ENCODE measurements at regions not wholly inside any gene's neighbourhood (a gene's known extent, or its start where the extent isn't known, plus 50 kb on each side); places are given as distances from the start of the nearest gene placed in this dataset.
"Not testable (repeated sequence)": the region's sequence is repeated elsewhere in the genome, so short reads cannot be mapped to it uniquely, and the experiment has no call there.

DNA sequence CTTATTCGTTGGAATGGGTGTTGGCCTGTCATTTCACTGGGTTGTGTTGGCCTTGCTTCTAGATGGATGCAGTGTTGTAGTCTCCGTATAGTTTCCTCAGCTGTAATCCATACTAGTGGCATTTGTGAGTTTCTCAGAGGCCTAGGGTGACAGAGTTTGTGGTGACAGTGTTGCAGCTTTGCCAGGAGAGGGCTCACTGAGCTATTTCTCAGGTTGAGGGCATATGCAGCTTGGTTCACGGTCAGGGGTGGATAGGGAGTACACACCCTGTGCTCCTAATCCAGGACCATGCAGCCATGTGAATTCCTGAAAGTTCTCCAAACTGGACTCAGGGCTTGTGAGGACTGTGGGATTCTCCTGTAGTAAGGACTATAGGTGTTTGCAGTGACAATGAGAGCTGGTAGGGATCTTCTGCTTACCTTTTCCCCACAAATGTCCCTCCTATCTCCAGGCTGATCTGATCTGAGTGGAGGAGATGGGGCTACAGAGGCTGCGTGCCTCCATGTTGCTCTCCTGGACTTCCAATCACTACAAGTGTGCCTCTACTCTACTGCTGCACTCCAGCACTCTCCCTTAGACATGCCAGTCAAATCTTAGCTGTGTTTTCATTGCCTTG lies 229.0 kb downstream of the STK31 start:
- Histone ChIP-seq H2BK5ac (ENCODE audit: low read depth, low read length, poor library complexity, severe bottlenecking) (no peak overlapping the region), H2AK5ac (ENCODE audit: low read length, severe bottlenecking) (no peak overlapping the region), H3K14ac (ENCODE audit: low read length in 2 of 2) (no peak overlapping the region), H3K79me1 (replicated peaks; ENCODE audit: low read length, poor library complexity, severe bottlenecking) (no peaks in the 10 kb centered on the region), H3K18ac (ENCODE audit: low read depth in 1 of 2, low read length in 2 of 2) (peak overlapping the region; percentile 67 to 68), H2BK15ac (ENCODE audit: low read depth, poor library complexity, severe bottlenecking) (peak overlapping the region; percentile 44), H4K91ac (ENCODE audit: low read length) (peak overlapping the region; percentile 60), H3K23ac (ENCODE audit: low read length in 2 of 2) (no peak overlapping the region), H4K8ac (ENCODE audit: low read length) (no peak overlapping the region), H3K4ac (ENCODE audit: low read depth in 1 of 2, low read length in 2 of 2) (peak overlapping the region in 1 of 2 experiments; percentile 62), H3K36me3 (ENCODE audit: control insufficient read depth in 1 of 2, insufficient read depth in 2 of 2, low read depth in 1 of 2, low read length in 2 of 2) (no peaks in the 10 kb centered on the region), H2BK120ac (ENCODE audit: low read depth, low read length) (no peak overlapping the region), H2BK12ac (ENCODE audit: low read length in 2 of 2) (peak overlapping the region; percentile 62 to 93), H3K4me3 (ENCODE audit: insufficient read depth in 1 of 2, low read depth in 1 of 2, low read length in 2 of 2) (no peak overlapping the region), H3K9ac (ENCODE audit: low read length) (no peak overlapping the region), H3K9me3 (ENCODE audit: control insufficient read depth, low read length) (peaks cover 5% of the 10 kb centered on the region), H2AFZ (ENCODE audit: low read depth, low read length) (no peak overlapping the region), H3K4me1 (ENCODE audit: control insufficient read depth, insufficient read depth, low read depth, low read length) (no peaks in the 10 kb centered on the region), H3K4me2 (ENCODE audit: low read length, poor library complexity, severe bottlenecking) (no peak overlapping the region), H3K27me3 (ENCODE audit: control insufficient read depth in 1 of 2, insufficient read depth in 1 of 2, low read length in 2 of 2) (no peaks in the 10 kb centered on the region), H3K27ac (ENCODE audit: low read length, poor library complexity, severe bottlenecking) (no peak overlapping the region)
- peak; percentile 77 for DNase-seq
- WGBS, result 30% methylated on average over 4 of the region's 4 CpGs

DNA sequence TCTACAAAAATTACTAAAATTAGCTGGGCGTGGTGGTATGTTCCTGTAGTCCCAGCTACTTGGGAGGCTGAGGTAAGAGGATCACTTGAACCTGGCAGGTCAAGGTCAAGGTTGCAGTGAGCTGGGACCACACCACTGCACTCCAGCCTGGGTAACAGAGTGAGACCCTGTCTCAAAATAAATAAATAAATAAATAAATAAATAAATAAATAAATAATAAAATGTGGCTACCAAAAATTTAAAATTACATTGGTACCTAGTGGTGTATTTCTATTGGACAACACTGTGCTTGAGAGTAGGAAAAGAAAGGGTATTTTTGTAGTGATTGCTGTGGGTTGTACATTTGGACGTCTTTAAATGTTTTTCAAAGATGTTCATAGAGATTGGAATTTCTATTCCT lies 229.7 kb downstream of the STK31 start:
- not testable (repeated sequence) for H2BK120ac ChIP-seq (ENCODE audit: low read depth, low read length); H3K27me3 ChIP-seq (ENCODE audit: control insufficient read depth in 1 of 2, insufficient read depth in 1 of 2, low read length in 2 of 2); H3K9me3 ChIP-seq (ENCODE audit: control insufficient read depth, low read length); H2AK5ac ChIP-seq (ENCODE audit: low read length, severe bottlenecking); H3K79me1 ChIP-seq (replicated peaks; ENCODE audit: low read length, poor library complexity, severe bottlenecking); H3K4me2 ChIP-seq (ENCODE audit: low read length, poor library complexity, severe bottlenecking); H3K4me3 ChIP-seq (ENCODE audit: insufficient read depth in 1 of 2, low read depth in 1 of 2, low read length in 2 of 2); H3K23ac ChIP-seq (ENCODE audit: low read length in 2 of 2); H3K14ac ChIP-seq (ENCODE audit: low read length in 2 of 2); H3K9ac ChIP-seq (ENCODE audit: low read length); H3K27ac ChIP-seq (ENCODE audit: low read length, poor library complexity, severe bottlenecking); H3K18ac ChIP-seq (ENCODE audit: low read depth in 1 of 2, low read length in 2 of 2); H3K4me1 ChIP-seq (ENCODE audit: control insufficient read depth, insufficient read depth, low read depth, low read length); H3K4ac ChIP-seq (ENCODE audit: low read depth in 1 of 2, low read length in 2 of 2); H2AFZ ChIP-seq (ENCODE audit: low read depth, low read length); H2BK12ac ChIP-seq (ENCODE audit: low read length in 2 of 2); H3K36me3 ChIP-seq (ENCODE audit: control insufficient read depth in 1 of 2, insufficient read depth in 2 of 2, low read depth in 1 of 2, low read length in 2 of 2); H2BK5ac ChIP-seq (ENCODE audit: low read depth, low read length, poor library complexity, severe bottlenecking); H4K91ac ChIP-seq (ENCODE audit: low read length); DNase-seq; H2BK15ac ChIP-seq (ENCODE audit: low read depth, poor library complexity, severe bottlenecking); H4K8ac ChIP-seq (ENCODE audit: low read length)
- 97% methylated on average over 2 of the region's 2 CpGs for WGBS

DNA sequence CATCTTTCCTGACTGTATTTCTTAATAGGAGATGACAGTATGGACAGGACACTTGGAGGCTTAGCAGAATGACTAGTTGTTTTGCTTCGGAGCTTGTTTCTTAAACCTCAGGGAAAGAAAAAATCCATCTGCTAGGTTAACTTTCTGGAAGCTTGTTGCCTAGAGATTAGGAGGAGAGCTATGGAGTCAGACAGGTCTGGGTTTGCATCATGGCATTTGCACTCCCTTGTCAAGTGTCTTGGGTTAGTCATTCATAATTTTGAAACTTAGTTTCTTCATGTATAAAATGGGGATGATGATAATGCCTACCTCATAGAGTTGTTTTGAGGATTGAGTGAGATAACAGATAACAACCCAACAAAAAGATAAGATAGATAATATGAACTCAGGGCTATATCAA lies 231.5 kb downstream of the STK31 start:
- H3K36me3 ChIP-seq (ENCODE audit: control insufficient read depth in 1 of 2, insufficient read depth in 2 of 2, low read depth in 1 of 2, low read length in 2 of 2), result no peaks in the 10 kb centered on the region
- H2AFZ ChIP-seq (ENCODE audit: low read depth, low read length), result no peak overlapping the region
- 92% methylated on average over 1 of the region's 1 CpG for WGBS
- H3K4ac ChIP-seq (ENCODE audit: low read depth in 1 of 2, low read length in 2 of 2), result no peak overlapping the region
- H3K27ac ChIP-seq (ENCODE audit: low read length, poor library complexity, severe bottlenecking), result no peak overlapping the region
- no peaks in the 10 kb centered on the region for H3K27me3 ChIP-seq (ENCODE audit: control insufficient read depth in 1 of 2, insufficient read depth in 1 of 2, low read length in 2 of 2)
- H2BK12ac ChIP-seq (ENCODE audit: low read length in 2 of 2), result no peak overlapping the region
- H4K91ac ChIP-seq (ENCODE audit: low read length), result no peak overlapping the region
- peaks cover 23% of the 10 kb centered on the region for H3K9me3 ChIP-seq (ENCODE audit: control insufficient read depth, low read length)
- no peak overlapping the region for H3K4me3 ChIP-seq (ENCODE audit: insufficient read depth in 1 of 2, low read depth in 1 of 2, low read length in 2 of 2)
- no peak overlapping the region for H3K18ac ChIP-seq (ENCODE audit: low read depth in 1 of 2, low read length in 2 of 2)
- H3K14ac ChIP-seq (ENCODE audit: low read length in 2 of 2), result no peak overlapping the region
- no peak overlapping the region for H4K8ac ChIP-seq (ENCODE audit: low read length)
- no peak overlapping the region for H2BK120ac ChIP-seq (ENCODE audit: low read depth, low read length)
- no peak overlapping the region for H2AK5ac ChIP-seq (ENCODE audit: low read length, severe bottlenecking)
- H3K4me1 ChIP-seq (ENCODE audit: control insufficient read depth, insufficient read depth, low read depth, low read length), result no peaks in the 10 kb centered on the region
- H3K23ac ChIP-seq (ENCODE audit: low read length in 2 of 2), result no peak overlapping the region
- no peak overlapping the region for H3K9ac ChIP-seq (ENCODE audit: low read length)
- no peak overlapping the region for H2BK5ac ChIP-seq (ENCODE audit: low read depth, low read length, poor library complexity, severe bottlenecking)
- H3K79me1 ChIP-seq (replicated peaks; ENCODE audit: low read length, poor library complexity, severe bottlenecking), result no peaks in the 10 kb centered on the region
- H3K4me2 ChIP-seq (ENCODE audit: low read length, poor library complexity, severe bottlenecking), result no peak overlapping the region
- no peak overlapping the region for H2BK15ac ChIP-seq (ENCODE audit: low read depth, poor library complexity, severe bottlenecking)
- DNase-seq, result peak; percentile 19

DNA sequence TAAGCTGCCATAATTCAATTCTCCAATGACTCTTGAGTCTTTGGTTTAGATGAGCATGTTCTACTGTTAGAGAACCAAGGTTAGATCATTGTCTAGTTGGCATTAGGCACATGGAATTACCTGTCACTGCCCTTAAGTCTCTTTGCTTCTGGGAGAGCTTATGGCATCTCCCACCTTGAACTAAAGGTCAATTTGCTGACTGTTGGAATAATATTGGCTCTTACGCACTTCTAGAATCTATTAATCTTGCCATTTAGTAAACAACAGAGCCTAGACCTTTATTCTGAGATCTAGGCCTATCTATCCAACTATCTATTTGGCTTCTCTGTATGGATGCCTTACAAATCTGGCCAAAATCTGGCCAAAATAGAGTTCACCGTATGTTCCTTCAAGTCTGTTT lies 232.0 kb downstream of the STK31 start:
- Histone ChIP-seq H2BK12ac (ENCODE audit: low read length in 2 of 2) (no peak overlapping the region), H2AFZ (ENCODE audit: low read depth, low read length) (no peak overlapping the region), H2BK15ac (ENCODE audit: low read depth, poor library complexity, severe bottlenecking) (no peak overlapping the region), H4K8ac (ENCODE audit: low read length) (no peak overlapping the region), H2BK120ac (ENCODE audit: low read depth, low read length) (no peak overlapping the region), H3K9me3 (ENCODE audit: control insufficient read depth, low read length) (peaks cover 27% of the 10 kb centered on the region), H3K9ac (ENCODE audit: low read length) (no peak overlapping the region), H3K4me2 (ENCODE audit: low read length, poor library complexity, severe bottlenecking) (no peak overlapping the region), H3K4ac (ENCODE audit: low read depth in 1 of 2, low read length in 2 of 2) (no peak overlapping the region), H3K23ac (ENCODE audit: low read length in 2 of 2) (no peak overlapping the region), H2AK5ac (ENCODE audit: low read length, severe bottlenecking) (no peak overlapping the region), H2BK5ac (ENCODE audit: low read depth, low read length, poor library complexity, severe bottlenecking) (no peak overlapping the region), H3K27ac (ENCODE audit: low read length, poor library complexity, severe bottlenecking) (no peak overlapping the region), H4K91ac (ENCODE audit: low read length) (no peak overlapping the region), H3K18ac (ENCODE audit: low read depth in 1 of 2, low read length in 2 of 2) (no peak overlapping the region), H3K4me3 (ENCODE audit: insufficient read depth in 1 of 2, low read depth in 1 of 2, low read length in 2 of 2) (no peak overlapping the region), H3K4me1 (ENCODE audit: control insufficient read depth, insufficient read depth, low read depth, low read length) (no peaks in the 10 kb centered on the region), H3K36me3 (ENCODE audit: control insufficient read depth in 1 of 2, insufficient read depth in 2 of 2, low read depth in 1 of 2, low read length in 2 of 2) (no peaks in the 10 kb centered on the region), H3K27me3 (ENCODE audit: control insufficient read depth in 1 of 2, insufficient read depth in 1 of 2, low read length in 2 of 2) (no peaks in the 10 kb centered on the region), H3K14ac (ENCODE audit: low read length in 2 of 2) (no peak overlapping the region), H3K79me1 (replicated peaks; ENCODE audit: low read length, poor library complexity, severe bottlenecking) (no peaks in the 10 kb centered on the region)
- DNase-seq, result no peak
- 97% methylated on average over 2 of the region's 2 CpGs for WGBS

Data from mesenchymal stem cell (in vitro differentiated cells and primary cell).